NCI-H1417 (cell line): ENCODE measurements at regions not wholly inside any gene's neighbourhood (a gene's known extent, or its start where the extent isn't known, plus 50 kb on each side); places are given as distances from the start of the nearest gene placed in this dataset.

Source experiments
- DNase-seq, 3 experiments: peaks; one replicate each; lab custom pipeline; 2025; lab: John Stamatoyannopoulos, UW

- DNase-seq = peak in 1 of 3 experiments; percentile 8
These were observed 177.6 kb downstream of the HHIPL2 start for GRCh38 chr1:222370081-222370912.

GRCh38 chr1:222369148-222369547 is 178.8 kb downstream of the HHIPL2 start:
- no peak for DNase-seq

GRCh38 chr1:222358100-222358499 is 189.8 kb downstream of the HHIPL2 start:
- no peak for DNase-seq

DNA sequence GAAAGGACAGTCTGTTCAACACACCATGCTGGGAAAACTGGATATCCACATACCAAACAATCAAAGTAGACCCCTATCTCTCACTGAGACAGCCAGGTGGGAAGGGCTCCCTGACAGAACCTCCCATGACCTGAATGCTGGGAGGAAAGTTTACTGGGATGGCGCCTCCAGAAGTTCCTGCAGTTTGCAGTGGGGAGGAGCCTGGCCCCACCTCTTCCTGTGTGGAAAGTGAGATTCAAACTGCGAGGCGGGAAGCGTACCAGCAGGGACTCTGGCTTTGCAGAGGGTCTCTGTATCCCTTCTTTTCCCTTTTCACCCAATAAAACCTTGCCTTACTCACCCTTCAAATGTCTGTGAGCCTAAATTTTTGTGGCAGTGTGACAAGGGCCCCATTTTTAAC is 190.7 kb downstream of the HHIPL2 start:
- DNase-seq = no peak

- no peak for DNase-seq
These were observed 200.3 kb downstream of the HHIPL2 start for GRCh38 chr1:222347627-222348026.

DNA sequence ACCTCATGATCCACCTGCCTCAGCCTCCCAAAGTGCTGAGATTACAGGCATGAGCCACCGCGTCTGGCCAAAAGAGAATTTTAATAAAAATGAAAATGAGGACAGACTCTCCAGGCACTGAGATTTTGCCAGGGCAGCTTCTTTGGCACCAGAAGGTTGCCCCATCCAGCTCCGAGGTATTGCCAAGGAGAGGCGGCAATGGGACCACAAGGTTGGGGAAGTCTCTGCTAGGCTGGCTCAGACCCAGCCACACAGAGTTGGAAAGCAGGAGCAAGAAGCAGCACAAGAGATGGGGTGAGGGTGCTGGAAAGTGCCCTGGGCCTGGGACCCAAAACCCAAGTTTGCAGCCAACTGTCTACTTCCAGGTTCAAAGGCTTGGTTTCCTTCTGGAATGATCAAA is 200.9 kb downstream of the HHIPL2 start:
- DNase-seq = no peak

GRCh38 chr1:222339376-222339947 is 208.4 kb downstream of the HHIPL2 start:
- no peak for DNase-seq

GRCh38 chr1:222335586-222335985 is 212.3 kb downstream of the HHIPL2 start:
- DNase-seq = no peak

DNA sequence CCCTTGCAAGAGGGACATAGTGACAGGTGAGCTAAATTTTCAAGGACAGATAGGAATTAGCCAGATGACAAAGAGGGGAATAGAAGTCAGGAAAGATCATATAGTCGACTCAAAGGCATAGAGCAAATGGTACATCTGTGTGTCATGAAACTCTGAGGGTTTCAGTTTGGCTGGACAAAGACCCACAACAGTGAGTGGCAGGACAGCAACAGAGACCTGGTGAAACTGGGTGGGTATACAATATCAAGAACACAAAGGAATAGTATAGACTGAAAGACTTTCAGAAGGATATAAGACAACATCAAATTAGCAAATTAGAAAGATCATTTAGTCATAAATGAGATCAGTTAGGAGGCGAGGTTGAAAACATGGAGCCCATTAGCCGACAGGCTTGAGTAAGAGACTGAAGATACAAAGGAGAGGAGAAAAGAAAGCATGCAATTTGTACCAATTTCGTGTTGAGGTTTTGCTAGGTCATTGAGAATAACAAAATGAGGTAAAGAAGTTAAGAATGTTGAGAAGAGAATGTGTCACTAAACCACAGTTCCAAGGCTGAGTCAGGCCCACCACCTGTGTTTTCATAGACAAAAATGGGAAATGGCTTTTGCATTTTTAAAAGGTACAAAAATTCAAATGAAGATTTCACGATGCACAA is 213.8 kb downstream of the HHIPL2 start:
- no peak for DNase-seq

DNA sequence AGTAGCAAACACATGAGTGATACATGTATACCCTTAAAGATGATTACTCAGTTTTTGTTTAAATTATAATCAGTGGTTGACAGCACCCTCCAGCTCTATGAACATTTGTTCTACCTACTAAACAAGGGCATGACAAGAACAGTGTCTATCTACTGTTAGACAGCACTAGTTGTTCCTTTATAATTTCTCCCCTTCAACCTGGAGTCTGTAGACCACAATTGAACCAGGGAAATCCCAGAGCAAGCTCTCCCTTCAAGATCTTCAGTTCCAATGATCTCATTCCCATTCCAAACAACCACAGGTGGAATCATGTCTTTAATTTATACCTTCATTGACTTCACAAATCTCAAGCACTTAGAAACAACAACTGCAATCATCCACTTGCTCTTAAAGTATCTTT is 216.1 kb downstream of the HHIPL2 start:
- no peak for DNase-seq

DNA sequence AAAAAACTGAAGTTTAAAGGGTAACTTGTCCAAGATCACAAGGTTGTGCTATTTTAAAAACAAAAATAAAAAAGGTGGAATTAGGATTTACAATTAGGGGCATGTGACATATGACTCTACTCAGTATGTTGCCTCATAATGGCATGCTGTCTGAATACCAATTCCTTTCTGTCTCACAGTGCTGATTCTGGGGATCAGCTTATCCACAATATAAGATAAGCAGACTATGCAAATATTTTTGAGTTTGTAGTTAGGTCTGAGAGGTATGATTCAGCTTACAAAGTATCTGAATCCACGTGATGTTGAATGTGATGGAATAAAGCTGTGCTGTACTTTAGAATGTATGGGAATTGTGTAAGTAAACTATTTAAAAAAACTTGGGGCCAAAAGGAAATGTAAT is 216.6 kb downstream of the HHIPL2 start:
- no peak for DNase-seq

DNA sequence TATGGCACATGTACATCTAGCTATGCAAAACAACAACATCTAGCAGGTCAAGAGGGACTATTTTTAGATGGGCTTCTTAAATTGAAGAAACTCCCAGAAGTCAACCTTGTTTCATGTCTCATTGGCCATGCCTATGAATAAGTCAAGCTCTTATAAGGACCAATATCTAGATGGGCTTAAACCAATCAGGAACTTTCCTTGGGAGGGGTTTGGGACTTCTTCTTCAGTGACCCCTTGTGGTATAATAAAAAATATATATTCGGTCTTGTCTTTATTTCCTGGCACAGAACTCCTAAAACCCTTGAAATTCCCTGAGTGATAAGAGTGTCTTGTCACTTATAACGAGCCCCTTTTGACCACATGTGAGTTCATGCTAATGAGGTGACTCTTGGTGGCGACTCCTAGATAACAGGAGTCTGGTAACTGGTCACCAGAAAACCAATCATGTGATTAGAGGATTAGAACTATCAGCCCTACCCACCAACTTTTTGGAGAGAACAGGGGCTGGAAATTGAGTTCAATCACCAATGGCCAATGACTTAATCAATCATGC is 218.3 kb downstream of the HHIPL2 start:
- DNase-seq = peak in 1 of 3 experiments; percentile 4

GRCh38 chr1:222326710-222327036 is 221.2 kb downstream of the HHIPL2 start:
- DNase-seq = no peak

DNA sequence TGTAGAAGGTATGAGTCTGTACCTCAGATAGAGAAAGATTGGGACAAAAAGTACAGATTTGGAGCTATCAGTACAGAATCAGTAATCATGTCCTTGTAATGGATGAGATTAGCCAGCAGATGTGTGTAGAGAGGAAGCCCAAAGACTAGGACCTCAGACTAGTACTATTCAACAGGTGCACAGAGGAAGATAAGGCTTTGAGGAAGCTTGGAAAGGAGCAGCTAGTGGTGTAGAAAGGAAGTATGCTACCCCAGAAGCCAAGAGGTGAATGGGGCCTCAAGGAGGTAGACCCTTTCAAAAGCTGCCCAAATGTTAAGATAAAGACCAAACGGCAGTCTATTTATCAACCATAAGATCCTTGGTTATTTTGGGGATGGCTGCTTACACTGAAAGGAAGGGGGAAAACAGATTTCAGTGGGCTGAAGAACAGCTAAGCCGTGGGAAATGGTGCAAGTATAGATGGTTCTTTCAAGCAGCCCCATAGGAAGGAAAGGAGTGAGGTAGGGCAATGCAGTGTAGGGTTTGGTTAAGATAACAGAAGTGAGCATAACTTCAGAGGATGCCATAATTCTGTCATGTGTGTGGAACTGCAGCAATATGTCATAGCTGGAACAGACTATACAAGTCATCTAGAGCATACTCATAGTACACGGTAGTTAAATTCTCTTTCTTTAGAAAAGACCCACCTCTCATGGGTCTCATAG is 221.7 kb downstream of the HHIPL2 start:
- no peak for DNase-seq

GRCh38 chr1:222325506-222325905 is 222.4 kb downstream of the HHIPL2 start:
- no peak for DNase-seq

DNA sequence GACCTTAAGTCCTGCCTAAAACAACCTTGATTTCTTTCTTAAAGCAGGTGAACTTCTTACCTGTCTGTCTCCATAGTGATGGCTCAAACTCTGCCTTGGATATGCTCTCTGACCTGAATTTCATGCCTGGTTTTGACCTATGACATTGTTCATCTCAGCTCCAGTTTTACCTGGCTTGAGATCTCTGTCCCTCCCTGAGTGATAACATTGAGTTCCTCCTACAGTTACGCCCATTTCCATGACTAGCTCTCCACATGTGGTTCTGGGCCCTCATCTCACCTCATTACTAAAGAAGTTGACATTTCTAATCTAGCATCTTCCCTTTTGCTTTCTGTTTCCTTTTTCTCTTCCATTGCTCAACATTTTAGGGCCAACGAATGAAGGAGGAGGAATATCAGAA is 233.1 kb downstream of the HHIPL2 start:
- DNase-seq = no peak

DNA sequence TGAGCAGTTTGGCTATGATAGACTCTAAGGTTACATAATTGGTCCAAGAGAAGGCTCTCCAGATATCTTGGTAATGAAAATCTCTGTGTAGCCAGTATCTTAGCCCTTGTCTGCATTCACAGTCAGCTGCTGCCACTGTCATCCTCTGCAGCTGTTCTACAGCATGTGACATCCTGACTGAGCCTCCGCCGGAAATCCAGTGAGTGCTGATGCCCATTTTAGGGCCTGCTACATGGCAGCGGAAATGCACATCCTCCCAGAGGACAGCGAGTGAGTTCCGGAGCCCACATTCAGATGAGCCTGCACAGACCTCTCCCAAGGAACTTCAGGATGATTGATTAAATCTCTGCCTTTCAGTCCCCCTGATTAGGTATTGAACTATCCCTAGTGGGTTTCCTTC is 237.1 kb downstream of the HHIPL2 start:
- DNase-seq = no peak

- DNase-seq = no peak
These were observed 240.3 kb downstream of the HHIPL2 start for GRCh38 chr1:222307621-222308020.

DNA sequence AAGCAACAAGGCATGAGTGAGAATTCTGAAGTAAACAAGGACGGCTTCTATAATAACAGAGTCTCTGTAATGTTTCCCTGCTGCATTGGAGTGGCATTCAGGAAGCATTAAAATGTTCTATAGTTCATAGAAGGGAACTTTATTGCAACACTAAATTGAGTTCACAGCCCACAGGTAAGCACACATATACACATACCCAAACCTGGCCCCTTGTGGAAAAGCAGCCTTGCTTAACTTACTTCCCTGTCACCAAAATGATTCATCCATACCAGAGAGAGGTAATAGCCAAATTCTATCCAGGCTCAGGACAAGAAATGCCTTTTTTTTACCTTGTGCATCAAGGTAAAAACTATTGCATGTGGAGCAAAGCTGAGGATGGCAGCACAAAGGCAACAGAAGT is 241.4 kb downstream of the HHIPL2 start:
- no peak for DNase-seq

DNA sequence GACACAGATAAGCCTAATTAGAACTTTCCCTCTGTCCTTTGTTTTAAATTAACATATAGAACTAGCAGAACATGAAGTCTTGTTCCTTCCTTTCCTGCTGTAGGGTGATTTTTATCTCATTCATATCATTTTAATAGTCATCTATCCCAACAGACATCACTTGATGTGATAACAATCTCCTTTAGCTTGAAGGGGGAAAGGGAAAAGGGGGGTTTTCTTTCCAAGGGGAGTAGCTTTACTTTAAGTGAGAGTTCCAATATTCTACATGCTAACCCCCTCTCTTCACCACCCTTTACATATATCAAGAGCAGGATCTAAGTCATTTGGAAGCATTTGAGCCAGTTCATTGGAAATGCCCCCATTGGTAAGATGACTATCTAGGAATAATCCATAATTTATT is 241.9 kb downstream of the HHIPL2 start:
- no peak for DNase-seq

- no peak for DNase-seq
These were observed 246.3 kb downstream of the HHIPL2 start for GRCh38 chr1:222301652-222302051.

DNA sequence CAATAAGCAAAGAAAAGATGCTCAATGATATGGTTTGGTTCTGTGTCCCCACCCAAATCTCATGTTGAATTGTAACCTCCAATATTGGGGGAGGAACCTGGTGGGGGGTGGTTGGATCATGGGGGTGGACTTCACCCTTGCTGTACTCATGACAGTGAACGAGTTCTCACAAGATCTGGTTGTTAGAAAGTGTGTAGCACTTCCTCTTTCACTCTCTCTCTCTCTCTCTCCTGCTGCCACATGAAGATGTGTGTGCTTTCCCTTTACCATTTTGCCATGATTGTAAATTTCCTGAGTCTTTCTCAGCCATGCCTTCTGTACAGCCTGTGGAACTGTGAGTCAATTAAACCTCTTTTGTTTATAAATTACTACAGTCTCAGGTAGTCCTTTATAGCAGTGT is 248.4 kb downstream of the HHIPL2 start:
- DNase-seq = no peak

DNA sequence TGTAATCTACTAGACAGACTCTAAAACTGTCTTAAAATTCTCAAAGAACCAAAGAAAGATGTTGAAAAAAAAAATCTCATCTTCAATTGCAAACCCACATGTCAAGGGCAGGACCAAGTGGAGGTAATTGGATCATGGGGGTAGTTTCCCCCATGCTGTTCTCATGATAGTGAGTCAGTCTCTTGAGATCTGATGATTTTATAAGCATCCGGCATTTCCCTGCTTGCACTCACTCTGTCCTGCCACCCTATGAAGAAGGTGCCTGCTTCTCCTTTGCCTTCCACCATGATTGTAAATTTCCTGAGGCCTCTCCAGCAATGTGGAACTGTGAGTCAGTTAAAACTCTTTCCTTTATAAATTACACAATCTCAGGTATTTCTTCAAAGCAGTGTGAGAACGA is 257.0 kb downstream of the HHIPL2 start:
- no peak for DNase-seq
